HepG2 (cell line): ENCODE measurements at regions not wholly inside any gene's neighbourhood (a gene's known extent, or its start where the extent isn't known, plus 50 kb on each side); places are given as distances from the start of the nearest gene placed in this dataset.

Experiments
- ATAC-seq: fragments of 200-7000 bp; cut with Tn5 transposase; 3 replicates; pipeline ENCODE4 v1.9.1; 2020; ENCODE audit warnings: mild to moderate bottlenecking, moderate library complexity
- BruUV-seq: library from RNA; stranded (reverse); fragments of 400-500 nt; replicated peaks from 2 replicates; lab custom pipeline; 2021; lab: Mats Ljungman, UMichigan
- CTCF ChIA-PET: fragments of 300-600 bp; formaldehyde crosslinking; extraction: SDS; loops from one replicate; lab custom pipeline; 2021; ENCODE audit warnings: low total read pairs, inconsistent platforms, low intra/inter-chr PET ratio; lab: Yijun Ruan, JAX
- POLR2A ChIA-PET: fragments of 350-600 bp; sonication (Branson Sonifier 250); formaldehyde crosslinking; loops from one replicate; lab custom pipeline; 2020; ENCODE audit warnings: antibody characterized with exemption, inconsistent platforms; lab: Yijun Ruan, JAX
- DNase-seq: peaks from one replicate; pipeline ENCODE4 v3.0.0-alpha.2; 2015; ENCODE audit warnings: low spot score
- FAIRE-seq: peaks from 3 replicates; lab custom pipeline; 2011; peaks lifted over from hg19 to GRCh38; lab: Jason Lieb, UNC
- H2AFZ ChIP-seq: one replicate; pipeline ENCODE4 v1.6.1; 2011; ENCODE audit warnings: low read length, inconsistent platforms
- H3K27ac ChIP-seq: fragments of 300-600 bp; 3 replicates; pipeline ENCODE4 v1.8.0; 2011; ENCODE audit warnings: mixed run types, mild to moderate bottlenecking, mixed read lengths, low read length, inconsistent platforms; ENCODE audit not compliant: insufficient read depth; ENCODE audit errors: extremely low read length
- H3K27me3 ChIP-seq, 2 experiments: fragments of 200-600 bp in 1 of 2; 2 replicates in 1 of 2; 3 replicates in 1 of 2; pipeline versions ENCODE4 v1.6.0 to v1.8.0; 2011; ENCODE audit warnings: low read length in 2 of 2, mild to moderate bottlenecking in 2 of 2, moderate library complexity in 2 of 2, inconsistent platforms in 1 of 2; ENCODE audit not compliant: insufficient read depth in 2 of 2, control insufficient read depth in 1 of 2
- H3K36me3 ChIP-seq, 2 experiments: fragments of 200-600 bp in 1 of 2; replicated peaks in 1 of 2; 2 replicates in 1 of 2; 3 replicates in 1 of 2; pipeline versions ENCODE4 v1.5.1 to v1.8.0; 2011; ENCODE audit warnings: low read length in 2 of 2, inconsistent platforms in 1 of 2; ENCODE audit not compliant: insufficient read depth in 2 of 2, control insufficient read depth in 1 of 2
- H3K4me1 ChIP-seq: 2 replicates; pipeline ENCODE4 v1.5.1; 2012; ENCODE audit warnings: low read length, inconsistent platforms; ENCODE audit not compliant: insufficient read depth
- H3K4me2 ChIP-seq: 2 replicates; pipeline ENCODE4 v1.6.0; 2011; ENCODE audit warnings: low read depth, low read length, inconsistent platforms
- H3K4me3 ChIP-seq, 3 experiments: fragments of 200-600 bp in 1 of 3; sonication (generic), shearing (Covaris generic) in 1 of 3; replicated peaks in 1 of 3; 2 replicates each; pipeline ENCODE4 v1.5.1; 2011 to 2016; ENCODE audit warnings: low read length in 3 of 3, inconsistent platforms in 2 of 3, low read depth in 2 of 3, mild to moderate bottlenecking in 2 of 3, control low read depth in 1 of 3, mixed read lengths in 1 of 3; ENCODE audit not compliant: insufficient read depth in 1 of 3
- H3K79me2 ChIP-seq: one replicate; pipeline ENCODE4 v1.6.1; 2011; ENCODE audit warnings: low read length, inconsistent platforms; ENCODE audit not compliant: insufficient read depth
- H3K9ac ChIP-seq: 2 replicates; pipeline ENCODE4 v1.6.0; 2011; ENCODE audit warnings: mild to moderate bottlenecking, low read depth, low read length, inconsistent platforms; ENCODE audit not compliant: insufficient read depth
- H3K9me3 ChIP-seq: 2 replicates; pipeline ENCODE4 v1.5.1; 2012; ENCODE audit warnings: mild to moderate bottlenecking, low read length
- H4K20me1 ChIP-seq: 2 replicates; pipeline ENCODE4 v1.6.0; 2011; ENCODE audit warnings: inconsistent platforms, mild to moderate bottlenecking, low read length, moderate library complexity; ENCODE audit not compliant: insufficient read depth
- ATF7-NPFF ChIP-seq: sonication (generic); formaldehyde crosslinking; IDR thresholded peaks from 2 replicates; pipeline ENCODE4 v1.8.1; 2023; ENCODE audit warnings: mild to moderate bottlenecking, low read depth, missing genetic modification reagents, moderate library complexity
- CREB1 ChIP-seq, 2 experiments: fragments of 450-650 bp in 1 of 2; IDR thresholded peaks; 2 replicates each; pipeline ENCODE4 v1.6.1; 2016 to 2017; ENCODE audit warnings: control low read depth in 1 of 2, mild to moderate bottlenecking in 1 of 2, missing compliant biosample characterization in 1 of 2, missing genetic modification characterization in 1 of 2
- ETV6 ChIP-seq: sonication (generic); formaldehyde crosslinking; conservative IDR thresholded peaks from 2 replicates; pipeline ENCODE4 v1.4.0; 2020; ENCODE audit warnings: missing genetic modification reagents
- HNF4G ChIP-seq, 2 experiments: sonication (generic) in 1 of 2; formaldehyde crosslinking in 1 of 2; IDR thresholded peaks; 2 replicates each; pipeline versions ENCODE4 v1.4.0 to v1.6.1; 2011 to 2020; ENCODE audit warnings: borderline replicate concordance in 2 of 2, low read depth in 2 of 2, mild to moderate bottlenecking in 2 of 2, low read length in 1 of 2, missing genetic modification reagents in 1 of 2, moderate library complexity in 1 of 2
- MAF1 ChIP-seq: sonication (generic); formaldehyde crosslinking; IDR thresholded peaks from 2 replicates; pipeline ENCODE4 v1.5.0; 2020; ENCODE audit warnings: missing genetic modification reagents, borderline replicate concordance
- PAWR ChIP-seq: sonication (generic); formaldehyde crosslinking; IDR thresholded peaks from 2 replicates; pipeline ENCODE4 v1.4.0; 2020; ENCODE audit warnings: missing genetic modification reagents, mild to moderate bottlenecking, borderline replicate concordance
- RAD51 ChIP-seq: fragments of 450-650 bp; IDR thresholded peaks from 2 replicates; pipeline ENCODE4 v1.6.1; 2016; ENCODE audit warnings: borderline replicate concordance
- ZHX1 ChIP-seq: sonication (generic); formaldehyde crosslinking; IDR thresholded peaks from 2 replicates; pipeline ENCODE4 v1.8.1; 2022; ENCODE audit warnings: low read depth, mild to moderate bottlenecking, missing genetic modification reagents
- ZNF205 ChIP-seq: IDR thresholded peaks from 2 replicates; pipeline ENCODE4 v1.6.1; 2018; ENCODE audit warnings: missing biosample characterization, missing genetic modification reagents
- ZNF337 ChIP-seq: sonication (generic); formaldehyde crosslinking; IDR thresholded peaks from 2 replicates; pipeline ENCODE4 v1.5.1; 2020; ENCODE audit warnings: missing genetic modification reagents, low read depth, mild to moderate bottlenecking, borderline replicate concordance
- WGBS: methylation state at CpG from one replicate; pipeline ENCODE4 v1.1.6; 2017; ENCODE audit warnings: low lambda C conversion rate; 5-methylcytosine and 5-hydroxymethylcytosine counted together
- in situ Hi-C: cut with HindIII; loops from 2 replicates; pipeline ENCODE4 v1.10.0; 2017; ENCODE audit warnings: low pct_unique_long_range_greater_than_20kb; ENCODE audit not compliant: extremely low pct_ligation_motif_present
- intact Hi-C: fragments of 100-400 bp; cut with micrococcal nuclease; formaldehyde crosslinking; loops from one replicate; pipeline ENCODE4 v1.10.0; 2022; ENCODE audit not compliant: unreplicated experiment

GRCh38 chr3:65170390-65171042 lies 482.7 kb upstream of the ADAMTS9 start:
- in situ Hi-C loops (no loop called here), intact Hi-C loops (loop anchor here (1.0 kb wide), 1 partner anchor 637 kb away; no protein-coding TSS in a partner anchor)
- FAIRE-seq: no peak
- H3K27me3 ChIP-seq: no peaks in the 10 kb centered on the region; a peak in 1 of 5 replicates
- no peak overlapping the region for H2AFZ ChIP-seq
- no peaks in the 10 kb centered on the region for H3K79me2 ChIP-seq
- no peaks in the 10 kb centered on the region for H3K36me3 ChIP-seq
- BruUV-seq: no TSS peak
- H3K4me2 ChIP-seq: no peak overlapping the region
- H3K9ac ChIP-seq: no peak overlapping the region
- CTCF ChIA-PET: no interaction called here
- H3K4me1 ChIP-seq: peaks cover 9% of the 10 kb centered on the region
- H3K9me3 ChIP-seq: no peaks in the 10 kb centered on the region
- DNase-seq: no peak
- no peak overlapping the region for H3K27ac ChIP-seq
- no peak overlapping the region for H3K4me3 ChIP-seq
- peak; percentile 54; the same call in 1 of the 3 replicates for ATAC-seq
- POLR2A ChIA-PET: no interaction called here
- no peaks in the 10 kb centered on the region for H4K20me1 ChIP-seq
- 0 out of 2 replicates have a peak, but pooled peaks have one; percentile 19 for TF ChIP-seq CREB1 (IDR thresholded peaks at IDR 0.05)
- no peak for TF ChIP-seq CREB1 (CRISPR knock-in tag; IDR thresholded peaks at IDR 0.05)
- TF ChIP-seq ATF7-NPFF (CRISPR knock-in tag): no peak
- TF ChIP-seq ETV6 (CRISPR knock-in tag): no peak
- 19% methylated on average over 5 of the region's 10 CpGs for WGBS

- no TSS peak for BruUV-seq
- in situ Hi-C loops (no loop called here), intact Hi-C loops (loop anchor here (1.0 kb wide), 1 partner anchor 637 kb away; no protein-coding TSS in a partner anchor)
- TF ChIP-seq CREB1 (IDR thresholded peaks at IDR 0.05): no peak
- no peak for TF ChIP-seq CREB1 (CRISPR knock-in tag; IDR thresholded peaks at IDR 0.05)
- no peak for TF ChIP-seq PAWR (CRISPR knock-in tag)
- no peak for TF ChIP-seq ZHX1
- no peak for TF ChIP-seq HNF4G (IDR thresholded peaks at IDR 0.05; ENCODE audit: borderline replicate concordance, low read depth, low read length)
- TF ChIP-seq HNF4G (CRISPR knock-in tag; IDR thresholded peaks at IDR 0.05; ENCODE audit: borderline replicate concordance, low read depth): no peak
- TF ChIP-seq RAD51: no peak
- TF ChIP-seq ZNF205 (CRISPR knock-in tag): no peak
- no peak for TF ChIP-seq MAF1
- no peak for TF ChIP-seq ZNF337
- Histone ChIP-seq H3K36me3 (no peaks in the 10 kb centered on the region), H3K4me3 (no peak overlapping the region), H3K9ac (no peak overlapping the region), H3K79me2 (no peaks in the 10 kb centered on the region), H3K27me3 (no peaks in the 10 kb centered on the region; a peak in 1 of 5 replicates), H3K9me3 (no peaks in the 10 kb centered on the region), H3K27ac (no peak overlapping the region), H3K4me1 (peaks cover 9% of the 10 kb centered on the region), H2AFZ (no peak overlapping the region), H3K4me2 (no peak overlapping the region), H4K20me1 (no peaks in the 10 kb centered on the region)
- POLR2A ChIA-PET: no interaction called here
- no peak for DNase-seq
- CTCF ChIA-PET: no interaction called here
- ATAC-seq: no peak
- no peak for FAIRE-seq
- WGBS: 5% methylated on average over 3 of the region's 3 CpGs
These were observed 482.2 kb upstream of the ADAMTS9 start for GRCh38 chr3:65169961-65170360.
